CD4-positive, alpha-beta T cell treated with Interleukin-21 for 1 hour (primary cell): ENCODE measurements at regions not wholly inside any gene's neighbourhood (a gene's known extent, or its start where the extent isn't known, plus 50 kb on each side); places are given as distances from the start of the nearest gene placed in this dataset.

Source experiments
- DNase-seq: peaks from one replicate; pipeline ENCODE4 v3.0.0-alpha.2; 2020

GRCh38 chr2:199624958-199625357 lies 167.2 kb upstream of the SATB2 start:
- no peak for DNase-seq

GRCh38 chr2:199612509-199613130 lies 154.9 kb upstream of the SATB2 start:
- no peak for DNase-seq

GRCh38 chr2:199607914-199608313 lies 150.2 kb upstream of the SATB2 start:
- no peak for DNase-seq

- DNase-seq, result no peak
Observed at GRCh38 chr2:199606193-199606780, 148.5 kb upstream of the SATB2 start.

GRCh38 chr2:199603721-199604291 lies 146.1 kb upstream of the SATB2 start:
- no peak for DNase-seq

GRCh38 chr2:199602896-199603717 lies 145.4 kb upstream of the SATB2 start:
- no peak for DNase-seq

- no peak for DNase-seq
Observed at GRCh38 chr2:199602271-199602895, 144.6 kb upstream of the SATB2 start.

- DNase-seq, result no peak
Observed at GRCh38 chr2:199596549-199596948, 138.8 kb upstream of the SATB2 start.

GRCh38 chr2:199594443-199594842 lies 136.7 kb upstream of the SATB2 start:
- DNase-seq, result no peak

GRCh38 chr2:199591826-199592225 lies 134.1 kb upstream of the SATB2 start:
- no peak for DNase-seq

- DNase-seq, result no peak
Observed at GRCh38 chr2:199590321-199591203, 132.8 kb upstream of the SATB2 start.

- no peak for DNase-seq
Observed at GRCh38 chr2:199589306-199589705, 131.6 kb upstream of the SATB2 start.

GRCh38 chr2:199588054-199588453 lies 130.3 kb upstream of the SATB2 start:
- DNase-seq, result no peak

- no peak for DNase-seq
Observed at GRCh38 chr2:199586646-199587045, 128.9 kb upstream of the SATB2 start.

- DNase-seq, result no peak
Observed at GRCh38 chr2:199583676-199584075, 125.9 kb upstream of the SATB2 start.

- no peak for DNase-seq
Observed at GRCh38 chr2:199581935-199582360, 124.2 kb upstream of the SATB2 start.

- DNase-seq, result no peak
Observed at GRCh38 chr2:199581408-199581807, 123.7 kb upstream of the SATB2 start.

GRCh38 chr2:199575416-199575815 lies 117.7 kb upstream of the SATB2 start:
- no peak for DNase-seq

- no peak for DNase-seq
Observed at GRCh38 chr2:199572571-199572970, 114.8 kb upstream of the SATB2 start.

GRCh38 chr2:199570934-199571333 lies 113.2 kb upstream of the SATB2 start:
- DNase-seq, result no peak

- DNase-seq, result no peak
Observed at GRCh38 chr2:199569336-199569735, 111.6 kb upstream of the SATB2 start.

GRCh38 chr2:199558156-199558555 lies 100.4 kb upstream of the SATB2 start:
- no peak for DNase-seq
